ENCODE measurements at regions not wholly inside any gene's neighbourhood (a gene's known extent, or its start where the extent isn't known, plus 50 kb on each side); places are given as distances from the start of the nearest gene placed in this dataset.
A peak's percentile ranks its signal among the peaks of the same experiment; 100 is the strongest.
"Not testable (repeated sequence)": the region's sequence is repeated elsewhere in the genome, so short reads cannot be mapped to it uniquely, and the experiment has no call there.

DNA sequence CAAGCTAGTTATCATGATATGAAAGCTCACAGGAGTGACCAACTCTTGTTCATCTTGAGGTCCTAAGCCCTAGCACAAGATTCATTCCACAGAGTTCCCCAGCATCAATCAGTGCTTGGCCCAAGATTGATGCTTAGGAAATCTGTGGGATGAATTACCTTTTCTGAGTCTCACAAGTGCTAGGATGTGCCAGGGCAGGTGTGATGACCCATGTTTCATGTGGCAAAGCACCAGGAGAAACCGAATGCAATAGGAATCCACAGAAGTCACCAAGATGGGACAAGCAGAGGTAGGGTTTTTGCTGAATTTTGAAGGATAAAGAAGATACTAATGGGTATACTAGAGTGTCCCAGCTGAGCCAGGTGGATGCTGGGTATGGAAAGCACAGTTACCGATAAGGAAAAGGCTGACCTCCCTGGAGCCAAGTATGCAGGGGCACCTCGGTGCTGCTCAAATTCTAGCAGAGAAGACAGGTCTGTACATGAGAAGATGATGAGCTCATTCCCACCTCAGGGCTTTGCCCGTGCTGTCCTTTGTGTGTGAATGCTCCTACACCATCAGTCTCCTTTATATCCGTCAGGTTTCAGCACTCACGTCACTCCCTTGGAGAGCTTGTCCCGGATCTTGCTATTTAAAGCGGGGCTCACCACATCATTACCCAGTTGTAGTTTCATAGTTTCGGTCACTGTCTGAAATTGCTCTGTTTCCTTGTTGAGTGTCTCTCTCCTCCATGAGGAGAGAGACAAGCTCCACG lies 168.9 kb upstream of the TSC22D1 start:
- H3K27me3 ChIP-seq (ENCODE audit: control insufficient read depth, insufficient read depth), result no peaks in the 10 kb centered on the region
- no peak overlapping the region for H3K4me3 ChIP-seq (ENCODE audit: low read length)
- no peak overlapping the region for H3K27ac ChIP-seq (ENCODE audit: low read length)
- intact Hi-C loops (cut with DNase I), result no loop called here
- peaks cover 2% of the 10 kb centered on the region for H3K4me1 ChIP-seq (ENCODE audit: control insufficient read depth, insufficient read depth, low read length)
- no peaks in the 10 kb centered on the region for H3K9me3 ChIP-seq (ENCODE audit: control insufficient read depth, low read length)
- DNase-seq, result no peak
- WGBS, result 63% methylated on average over 10 of the region's 10 CpGs
- ATAC-seq, result peak in 1 of 2 donors; percentile 60

DNA sequence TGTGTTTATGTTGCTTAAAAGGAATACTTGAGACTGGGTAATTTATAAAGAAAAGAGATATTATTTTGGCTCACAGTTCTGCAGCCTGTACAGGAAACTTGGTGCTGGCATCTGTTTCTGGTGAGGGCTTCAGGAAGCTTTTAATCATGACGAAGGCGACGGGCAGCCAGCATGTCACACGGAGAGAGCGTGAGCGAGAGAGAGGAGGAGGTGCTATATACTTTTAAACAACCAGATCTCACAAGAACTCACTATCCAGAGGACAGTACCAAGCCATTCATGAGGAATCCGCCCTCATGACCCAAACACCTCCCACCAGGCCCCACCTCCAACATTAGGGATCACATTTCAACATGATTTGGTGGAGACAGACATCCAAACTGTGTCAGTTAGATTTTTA lies 163.4 kb upstream of the TSC22D1 start:
- DNase-seq (no peak), ATAC-seq (peak; percentile 55 to 59)
- 57% methylated on average over 7 of the region's 7 CpGs for WGBS
- Histone ChIP-seq H3K27ac (ENCODE audit: low read length) (peak overlapping the region; percentile 28), H3K27me3 (ENCODE audit: control insufficient read depth, insufficient read depth) (no peaks in the 10 kb centered on the region), H3K4me1 (ENCODE audit: control insufficient read depth, insufficient read depth, low read length) (peaks cover 5% of the 10 kb centered on the region), H3K4me3 (ENCODE audit: low read length) (no peak overlapping the region), H3K9me3 (ENCODE audit: control insufficient read depth, low read length) (no peaks in the 10 kb centered on the region)
- intact Hi-C loops (cut with DNase I), result no loop called here

DNA sequence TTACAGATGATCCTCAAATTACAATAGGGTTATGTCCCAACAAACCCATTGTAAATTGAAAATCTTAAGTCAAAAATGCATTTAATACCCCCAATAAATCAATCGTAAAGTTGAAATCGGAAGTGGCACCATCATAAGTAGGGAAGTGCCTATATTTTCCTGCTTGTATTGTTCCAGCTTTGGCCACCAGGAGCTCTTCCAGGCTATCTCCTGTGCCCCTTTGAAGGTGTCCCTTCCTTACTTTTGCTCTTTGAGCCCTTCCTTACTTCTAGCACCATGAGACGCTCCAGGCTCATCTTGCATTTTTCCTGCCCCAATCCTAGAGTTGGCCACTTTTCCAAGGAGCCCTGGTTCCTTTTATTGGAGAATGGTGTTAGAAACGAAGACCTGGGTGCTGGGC lies 163.0 kb upstream of the TSC22D1 start:
- no peak for DNase-seq
- H3K4me1 ChIP-seq (ENCODE audit: control insufficient read depth, insufficient read depth, low read length), result peaks cover 6% of the 10 kb centered on the region
- intact Hi-C loops (cut with DNase I), result no loop called here
- H3K4me3 ChIP-seq (ENCODE audit: low read length), result no peak overlapping the region
- no peaks in the 10 kb centered on the region for H3K9me3 ChIP-seq (ENCODE audit: control insufficient read depth, low read length)
- no peak for ATAC-seq
- no peaks in the 10 kb centered on the region for H3K27me3 ChIP-seq (ENCODE audit: control insufficient read depth, insufficient read depth)
- H3K27ac ChIP-seq (ENCODE audit: low read length), result peak overlapping the region; percentile 28
- 75% methylated on average over 4 of the region's 4 CpGs for WGBS

DNA sequence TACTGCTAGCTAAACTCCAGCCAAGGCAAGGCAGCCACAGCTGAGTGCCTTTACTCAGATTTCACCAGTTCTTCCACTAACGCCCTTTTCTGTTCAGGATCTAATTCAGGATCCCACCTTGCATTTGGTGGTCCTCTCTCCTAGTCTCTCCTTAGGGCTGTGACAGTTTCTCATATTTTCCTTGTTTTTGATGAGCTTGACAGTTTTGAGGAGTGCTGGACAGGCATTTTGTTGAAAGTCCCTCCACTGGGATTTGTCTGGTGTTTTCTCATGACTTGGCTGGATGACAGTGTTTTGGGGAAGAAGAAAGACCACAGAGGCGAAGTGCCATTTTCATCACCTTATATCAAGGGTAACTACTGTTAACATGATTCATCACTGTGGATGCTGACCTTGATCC lies 162.3 kb upstream of the TSC22D1 start:
- no peaks in the 10 kb centered on the region for H3K9me3 ChIP-seq (ENCODE audit: control insufficient read depth, low read length)
- 58% methylated on average over 2 of the region's 2 CpGs for WGBS
- no peak overlapping the region for H3K4me3 ChIP-seq (ENCODE audit: low read length)
- H3K27me3 ChIP-seq (ENCODE audit: control insufficient read depth, insufficient read depth), result no peaks in the 10 kb centered on the region
- DNase-seq (no peak), ATAC-seq (no peak)
- H3K4me1 ChIP-seq (ENCODE audit: control insufficient read depth, insufficient read depth, low read length), result peaks cover 7% of the 10 kb centered on the region
- intact Hi-C loops (cut with DNase I), result no loop called here
- H3K27ac ChIP-seq (ENCODE audit: low read length), result no peak overlapping the region

DNA sequence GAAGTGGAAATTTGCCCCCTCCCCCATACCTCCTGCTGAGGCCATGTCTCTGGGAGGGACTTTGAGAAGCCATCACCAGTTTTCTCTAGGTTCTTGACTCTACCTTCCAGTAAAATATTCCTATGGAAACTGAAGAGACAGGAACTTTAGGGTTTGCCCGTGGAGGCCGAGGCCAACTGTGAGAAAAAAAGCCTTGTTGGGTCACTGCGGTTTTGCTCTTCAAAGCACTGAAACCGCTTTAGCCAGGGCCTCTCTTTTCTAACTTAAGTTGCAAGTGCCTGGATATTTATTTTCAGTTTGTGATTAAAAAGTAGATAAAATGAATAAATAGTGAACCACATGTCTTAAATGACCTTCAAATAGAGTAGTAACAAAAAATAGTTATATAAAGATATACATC lies 159.7 kb upstream of the TSC22D1 start:
- peaks cover 11% of the 10 kb centered on the region for H3K4me1 ChIP-seq (ENCODE audit: control insufficient read depth, insufficient read depth, low read length)
- no peaks in the 10 kb centered on the region for H3K9me3 ChIP-seq (ENCODE audit: control insufficient read depth, low read length)
- no peak overlapping the region for H3K27ac ChIP-seq (ENCODE audit: low read length)
- no peak overlapping the region for H3K4me3 ChIP-seq (ENCODE audit: low read length)
- 90% methylated on average over 4 of the region's 4 CpGs for WGBS
- H3K27me3 ChIP-seq (ENCODE audit: control insufficient read depth, insufficient read depth), result no peaks in the 10 kb centered on the region
- DNase-seq (no peak), ATAC-seq (no peak)
- intact Hi-C loops (cut with DNase I), result no loop called here

DNA sequence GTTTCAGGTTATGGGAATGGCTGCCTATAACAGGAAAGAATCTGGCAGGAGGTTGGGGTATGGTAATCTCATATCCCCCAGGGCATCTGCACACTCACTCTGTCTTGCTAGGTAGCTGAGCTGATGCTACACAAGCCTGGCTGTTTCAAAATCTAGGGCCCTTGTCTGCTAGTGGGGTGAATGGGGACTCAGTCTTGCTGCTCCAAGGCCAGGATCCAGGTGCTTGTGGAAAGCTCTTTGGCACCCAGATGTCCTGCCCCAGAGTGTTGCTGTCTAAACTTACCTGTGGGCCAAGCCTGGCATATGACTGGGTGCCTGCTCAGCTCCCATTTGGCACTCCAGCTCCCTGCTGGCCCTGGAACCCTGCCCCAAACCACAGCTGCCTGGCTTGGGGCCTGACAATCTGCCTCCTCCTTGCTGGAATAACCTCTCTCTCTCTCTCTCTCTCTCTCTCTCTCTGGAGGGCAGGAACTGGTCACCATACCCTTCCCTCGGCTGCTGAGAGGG lies 158.1 kb upstream of the TSC22D1 start:
- H3K4me3 ChIP-seq (ENCODE audit: low read length), result no peak overlapping the region
- H3K4me1 ChIP-seq (ENCODE audit: control insufficient read depth, insufficient read depth, low read length), result peaks cover 11% of the 10 kb centered on the region
- no peak overlapping the region for H3K27ac ChIP-seq (ENCODE audit: low read length)
- H3K27me3 ChIP-seq (ENCODE audit: control insufficient read depth, insufficient read depth), result no peaks in the 10 kb centered on the region
- 40% methylated on average over 1 of the region's 1 CpG for WGBS
- no peaks in the 10 kb centered on the region for H3K9me3 ChIP-seq (ENCODE audit: control insufficient read depth, low read length)
- DNase-seq (peak in 2 of 3 donors; percentile 51 to 77), ATAC-seq (no peak)
- intact Hi-C loops (cut with DNase I), result no loop called here

DNA sequence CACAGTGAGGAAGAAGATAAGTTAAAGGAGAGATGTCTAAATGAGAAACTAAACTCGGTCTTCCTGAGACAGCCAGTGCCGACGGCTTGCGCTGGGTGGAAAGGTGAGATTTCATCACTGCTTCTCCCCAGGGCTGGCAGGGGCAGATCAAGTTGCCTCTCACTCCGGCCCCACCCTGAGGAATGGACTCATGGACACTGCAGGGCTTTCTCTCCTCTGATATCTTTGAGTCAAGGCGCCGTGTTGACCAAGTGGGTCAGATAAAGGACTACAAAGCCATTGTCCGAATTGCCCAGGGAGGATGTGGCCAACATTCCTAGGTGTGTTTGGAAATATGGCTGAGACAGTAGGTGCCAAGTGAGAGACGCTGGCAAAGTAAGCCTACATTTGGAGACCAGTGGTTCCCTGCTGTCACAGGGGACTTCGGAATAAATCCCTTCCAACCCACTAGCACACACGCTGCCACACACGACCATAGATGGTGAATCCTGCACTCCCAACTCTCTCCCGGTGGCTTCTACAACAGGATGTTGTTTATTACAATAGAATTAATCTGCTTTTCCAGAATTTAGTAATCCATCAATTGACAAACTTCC lies 156.5 kb upstream of the TSC22D1 start:
- ATAC-seq, result peak; percentile 41 to 60
- 36% methylated on average over 13 of the region's 13 CpGs for WGBS
- H3K4me1 ChIP-seq (ENCODE audit: control insufficient read depth, insufficient read depth, low read length), result peaks cover 6% of the 10 kb centered on the region
- H3K27ac ChIP-seq (ENCODE audit: low read length), result no peak overlapping the region
- intact Hi-C loops (cut with DNase I), result no loop called here
- peak in 1 of 3 donors; percentile 38 for DNase-seq
- H3K4me3 ChIP-seq (ENCODE audit: low read length), result no peak overlapping the region
- no peaks in the 10 kb centered on the region for H3K9me3 ChIP-seq (ENCODE audit: control insufficient read depth, low read length)
- no peaks in the 10 kb centered on the region for H3K27me3 ChIP-seq (ENCODE audit: control insufficient read depth, insufficient read depth)

DNA sequence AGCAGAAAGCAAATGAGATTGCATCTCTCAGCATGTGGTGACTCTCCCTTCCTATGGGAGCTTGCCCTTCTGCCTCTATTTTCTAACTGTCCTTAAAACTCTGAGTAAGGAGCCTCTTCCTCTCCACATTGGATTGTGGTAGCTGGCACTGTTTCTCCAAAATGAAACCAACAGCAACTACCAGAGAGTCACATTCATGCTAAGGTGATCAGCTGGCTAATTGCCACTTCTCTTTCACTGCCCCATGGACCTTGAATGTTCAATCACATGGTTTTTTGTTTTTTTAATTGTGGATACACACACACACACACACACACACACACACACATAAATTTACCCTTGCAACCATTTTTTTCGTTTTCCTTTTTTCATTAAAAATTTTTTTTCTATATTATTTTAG lies 154.7 kb upstream of the TSC22D1 start:
- intact Hi-C loops (cut with DNase I), result no loop called here
- no peaks in the 10 kb centered on the region for H3K9me3 ChIP-seq (ENCODE audit: control insufficient read depth, low read length)
- H3K4me3 ChIP-seq (ENCODE audit: low read length), result no peak overlapping the region
- H3K4me1 ChIP-seq (ENCODE audit: control insufficient read depth, insufficient read depth, low read length), result peaks cover 6% of the 10 kb centered on the region
- H3K27ac ChIP-seq (ENCODE audit: low read length), result no peak overlapping the region
- H3K27me3 ChIP-seq (ENCODE audit: control insufficient read depth, insufficient read depth), result no peaks in the 10 kb centered on the region
- WGBS, result 0% methylated on average over 1 of the region's 1 CpG
- no peak for DNase-seq
- no peak for ATAC-seq

DNA sequence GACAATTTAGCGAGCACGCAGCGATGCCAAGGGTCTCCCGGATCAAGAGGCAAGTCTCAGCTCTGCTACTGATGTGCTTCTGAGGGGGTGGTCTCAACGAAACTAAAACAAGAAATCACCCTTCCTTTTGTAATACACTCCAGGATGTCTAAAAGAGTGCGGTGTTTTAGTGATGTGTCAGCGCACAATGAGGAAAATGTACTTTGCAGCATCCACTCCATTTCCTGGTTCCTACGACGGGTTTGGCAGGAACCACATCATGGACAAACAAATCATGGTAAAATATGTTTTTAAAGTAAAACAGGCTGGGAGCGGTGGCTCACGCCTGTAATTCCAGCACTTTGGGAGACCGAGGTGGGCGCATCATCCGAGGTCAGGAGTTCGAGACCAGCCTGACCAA lies 154.0 kb upstream of the TSC22D1 start:
- 82% methylated on average over 15 of the region's 15 CpGs for WGBS
- intact Hi-C loops (cut with DNase I), result no loop called here
- ATAC-seq (no peak), DNase-seq (no peak)
- Histone ChIP-seq H3K9me3 (ENCODE audit: control insufficient read depth, low read length) (no peaks in the 10 kb centered on the region), H3K4me1 (ENCODE audit: control insufficient read depth, insufficient read depth, low read length) (peaks cover 6% of the 10 kb centered on the region), H3K27ac (ENCODE audit: low read length) (no peak overlapping the region), H3K4me3 (ENCODE audit: low read length) (no peak overlapping the region), H3K27me3 (ENCODE audit: control insufficient read depth, insufficient read depth) (no peaks in the 10 kb centered on the region)

DNA sequence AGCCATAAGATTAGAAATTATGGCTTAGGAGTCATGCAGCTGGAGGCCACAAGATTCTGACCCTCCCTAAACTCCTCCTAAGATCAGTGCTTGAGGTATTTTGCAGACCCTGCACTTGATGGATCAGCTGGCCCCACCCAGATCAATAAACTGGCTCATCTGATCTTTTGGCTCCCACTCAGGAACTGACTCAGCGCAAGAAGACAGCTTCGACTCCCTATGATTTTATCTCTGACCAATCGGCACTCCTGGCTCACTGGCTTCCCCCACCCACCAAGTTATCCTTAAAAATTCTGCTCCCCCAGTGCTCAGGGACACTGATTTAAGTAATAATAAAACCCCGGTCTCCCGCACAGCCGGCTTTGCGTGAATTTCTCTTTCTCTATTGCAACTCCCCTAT lies 151.5 kb upstream of the TSC22D1 start:
- ATAC-seq; H3K27ac ChIP-seq (ENCODE audit: low read length); H3K4me3 ChIP-seq (ENCODE audit: low read length); H3K9me3 ChIP-seq (ENCODE audit: control insufficient read depth, low read length); H3K27me3 ChIP-seq (ENCODE audit: control insufficient read depth, insufficient read depth); intact Hi-C loops (cut with DNase I); H3K4me1 ChIP-seq (ENCODE audit: control insufficient read depth, insufficient read depth, low read length); DNase-seq: not testable (repeated sequence)
- WGBS, result 78% methylated on average over 7 of the region's 7 CpGs

DNA sequence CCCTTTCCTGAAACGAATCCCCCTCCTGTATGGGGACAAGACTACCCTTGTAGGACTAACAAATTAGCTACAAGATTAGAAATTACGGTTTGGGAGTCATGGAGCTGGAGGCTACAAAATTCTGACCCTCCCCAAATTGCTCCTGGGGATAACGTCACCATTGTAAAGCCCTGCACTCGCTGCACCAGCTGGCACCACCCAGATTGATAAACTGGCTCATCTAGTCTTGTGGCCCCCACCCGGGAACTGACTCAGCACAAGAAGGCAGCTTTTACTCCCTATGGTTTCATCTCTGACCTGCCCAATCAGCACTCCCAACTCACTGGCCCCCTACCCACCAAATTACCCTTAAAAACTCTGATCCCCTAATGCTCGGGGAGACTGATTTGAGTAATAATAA lies 150.6 kb upstream of the TSC22D1 start:
- no peaks in the 10 kb centered on the region for H3K9me3 ChIP-seq (ENCODE audit: control insufficient read depth, low read length)
- H3K4me3 ChIP-seq (ENCODE audit: low read length), result no peak overlapping the region
- no peaks in the 10 kb centered on the region for H3K27me3 ChIP-seq (ENCODE audit: control insufficient read depth, insufficient read depth)
- DNase-seq (no peak), ATAC-seq (no peak)
- WGBS, result 70% methylated on average over 6 of the region's 6 CpGs
- intact Hi-C loops (cut with DNase I), result no loop called here
- no peaks in the 10 kb centered on the region for H3K4me1 ChIP-seq (ENCODE audit: control insufficient read depth, insufficient read depth, low read length)
- no peak overlapping the region for H3K27ac ChIP-seq (ENCODE audit: low read length)
